Transverse colon (tissue), 4 donors: ENCODE measurements at regions not wholly inside any gene's neighbourhood (a gene's known extent, or its start where the extent isn't known, plus 50 kb on each side); places are given as distances from the start of the nearest gene placed in this dataset.

Experiments
- DNase-seq: peaks from one replicate; pipeline ENCODE4 v3.0.0-alpha.2; 2019
- H3K27ac ChIP-seq, 4 donors: fragments of 200-600 bp; sonication (generic); 2 replicates each; pipeline ENCODE4 v1.5.1; 2016 to 2018; ENCODE audit warnings: inconsistent platforms in 4 of 4
- H3K27me3 ChIP-seq: fragments of 200-600 bp; sonication (generic); 2 replicates; pipeline ENCODE4 v1.5.1; 2017; ENCODE audit warnings: inconsistent platforms
- H3K36me3 ChIP-seq, 4 donors: fragments of 200-600 bp; sonication (generic); 2 replicates each; pipeline ENCODE4 v1.5.1; 2017 to 2019; ENCODE audit warnings: inconsistent platforms in 4 of 4
- H3K4me1 ChIP-seq, 4 donors: fragments of 200-600 bp; sonication (generic); 2 replicates each; pipeline ENCODE4 v1.5.1; 2017 to 2020; ENCODE audit warnings: inconsistent platforms in 4 of 4
- H3K4me3 ChIP-seq, 4 donors: fragments of 200-600 bp; sonication (generic); 1 replicate in 1 of 4; 2 replicates in 3 of 4; pipeline versions ENCODE4 v1.5.1 to v1.6.1; 2017 to 2019; ENCODE audit warnings: inconsistent platforms in 4 of 4
- H3K9me3 ChIP-seq, 2 donors: fragments of 200-600 bp; sonication (generic); 2 replicates each; pipeline ENCODE4 v1.5.1; 2017 to 2019; ENCODE audit warnings: inconsistent platforms in 2 of 2
- CTCF ChIP-seq, 5 experiments: fragments of 200-600 bp in 3 of 5; fragments of 450-650 bp in 2 of 5; sonication (generic) in 3 of 5; IDR thresholded peaks; 1 replicate in 2 of 5; 2 replicates in 3 of 5; pipeline ENCODE4 v1.5.1; 2016 to 2017; ENCODE audit warnings: antibody characterized with exemption in 5 of 5, inconsistent platforms in 3 of 5, mild to moderate bottlenecking in 2 of 5, moderate library complexity in 1 of 5
- EP300 ChIP-seq: sonication (generic); formaldehyde crosslinking; IDR thresholded peaks from one replicate; pipeline ENCODE4 v1.6.1; 2017; ENCODE audit warnings: antibody characterized with exemption, low read depth
- POLR2A ChIP-seq: fragments of 450-650 bp; IDR thresholded peaks from one replicate; pipeline ENCODE4 v1.6.1; 2016; ENCODE audit warnings: antibody characterized with exemption, mild to moderate bottlenecking, moderate library complexity
- POLR2AphosphoS5 ChIP-seq, 3 donors: sonication (generic); formaldehyde crosslinking; IDR thresholded peaks; one replicate each; pipeline ENCODE4 v1.6.1; 2016; ENCODE audit warnings: antibody characterized with exemption in 3 of 3
- WGBS, 2 donors: methylation state at CpG; one replicate each; pipeline ENCODE4 v1.1.5; 2018; ENCODE audit warnings: low coverage in 1 of 2; 5-methylcytosine and 5-hydroxymethylcytosine counted together
- in situ Hi-C, 4 donors: fragments of 200-750 bp; cut with MboI; loops; one replicate each; pipeline versions ENCODE4 v1.15.0 to v1.15.1; 2017; ENCODE audit warnings: low sequenced_read_pairs in 3 of 4, low pct_ligation_motif_present in 1 of 4, low pct_unique_long_range_greater_than_20kb in 1 of 4
- intact Hi-C: fragments of 100-400 bp; cut with DNase I; formaldehyde crosslinking; loops from one replicate; pipeline ENCODE4 v1.15.1; 2023; ENCODE audit warnings: low total_unique reads

GRCh38 chr6:144401736-144402733 is 116.9 kb downstream of the UTRN start:
- Histone ChIP-seq H3K27ac (no peak overlapping the region), H3K9me3 (peaks cover 0 to 4% of the 10 kb centered on the region in 2 donors), H3K4me1 (peaks cover 0 to 6% (median 0%) of the 10 kb centered on the region in 4 donors), H3K36me3 (no peaks in the 10 kb centered on the region), H3K27me3 (no peaks in the 10 kb centered on the region), H3K4me3 (no peak overlapping the region)
- intact Hi-C loops (no loop called here), in situ Hi-C loops (no loop called here)
- TF ChIP-seq POLR2A (no peak), EP300 (no peak), POLR2AphosphoS5 (IDR thresholded peaks at IDR 0.05) (no peak), CTCF (IDR thresholded peaks at IDR 0.05) (no peak)
- DNase-seq: no peak
- 95 to 97% methylated on average over 10 to 13 of the region's 13 CpGs for WGBS, 2 donors

- WGBS, 2 donors: 92 to 96% methylated on average over 4 to 8 of the region's 8 CpGs
- peaks cover 0 to 2% of the 10 kb centered on the region in 2 donors for H3K9me3 ChIP-seq
- H3K4me3 ChIP-seq: no peak overlapping the region
- H3K27ac ChIP-seq: no peak overlapping the region
- TF ChIP-seq CTCF (IDR thresholded peaks at IDR 0.05) (no peak), POLR2A (no peak), EP300 (no peak), POLR2AphosphoS5 (IDR thresholded peaks at IDR 0.05) (no peak)
- no peaks in the 10 kb centered on the region for H3K27me3 ChIP-seq
- in situ Hi-C loops: no loop called here
- H3K4me1 ChIP-seq: peaks cover 0 to 6% (median 0%) of the 10 kb centered on the region in 4 donors
- H3K36me3 ChIP-seq: no peaks in the 10 kb centered on the region
- no peak for DNase-seq
- intact Hi-C loops: no loop called here
These were observed 117.6 kb downstream of the UTRN start for GRCh38 chr6:144402750-144403149.

- no peaks in the 10 kb centered on the region for H3K36me3 ChIP-seq
- H3K4me3 ChIP-seq: no peak overlapping the region
- DNase-seq: no peak
- WGBS, 2 donors: 85 to 90% methylated on average over 5 of the region's 5 CpGs
- H3K27me3 ChIP-seq: no peaks in the 10 kb centered on the region
- in situ Hi-C loops (no loop called here), intact Hi-C loops (no loop called here)
- peaks cover 0 to 26% (median 2%) of the 10 kb centered on the region in 4 donors for H3K4me1 ChIP-seq
- no peak overlapping the region for H3K27ac ChIP-seq
- no peaks in the 10 kb centered on the region for H3K9me3 ChIP-seq
- no peak for TF ChIP-seq CTCF (IDR thresholded peaks at IDR 0.05)
These were observed 120.0 kb downstream of the UTRN start for GRCh38 chr6:144405163-144405562.

- TF ChIP-seq CTCF (IDR thresholded peaks at IDR 0.05) (no peak), POLR2AphosphoS5 (IDR thresholded peaks at IDR 0.05) (no peak)
- Histone ChIP-seq H3K27ac (no peak overlapping the region), H3K4me1 (peaks cover 4 to 41% (median 8%) of the 10 kb centered on the region in 4 donors), H3K27me3 (no peaks in the 10 kb centered on the region), H3K9me3 (no peaks in the 10 kb centered on the region), H3K36me3 (no peaks in the 10 kb centered on the region), H3K4me3 (no peak overlapping the region)
- in situ Hi-C loops (no loop called here), intact Hi-C loops (no loop called here)
- WGBS, 2 donors: 69 to 93% methylated on average over 2 to 3 of the region's 3 CpGs
- no peak for DNase-seq
These were observed 121.7 kb downstream of the UTRN start for GRCh38 chr6:144406796-144407195.
